ENCODE measurements at regions not wholly inside any gene's neighbourhood (a gene's known extent, or its start where the extent isn't known, plus 50 kb on each side); places are given as distances from the start of the nearest gene placed in this dataset.
"Not testable (repeated sequence)": the region's sequence is repeated elsewhere in the genome, so short reads cannot be mapped to it uniquely, and the experiment has no call there.

DNA sequence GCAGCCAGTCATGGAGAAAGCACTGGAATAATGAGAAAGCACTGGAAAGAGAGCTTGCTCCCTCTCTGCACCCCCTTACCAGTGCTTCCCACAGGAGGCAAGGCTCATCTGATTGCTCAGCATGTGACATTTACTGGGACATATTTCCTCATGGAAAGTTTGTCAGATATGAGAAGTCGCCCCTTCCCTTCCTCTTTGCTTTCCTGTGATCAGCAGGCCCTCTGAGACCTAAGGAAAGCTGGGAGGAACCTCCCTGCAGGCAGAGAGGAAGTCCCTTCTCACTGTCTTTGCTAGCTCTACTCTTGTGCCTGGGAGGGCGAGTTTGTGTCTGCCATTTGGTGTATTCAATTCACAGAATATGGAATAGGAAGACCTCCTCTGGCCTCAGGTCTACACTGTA is 283.8 kb downstream of the ALDH8A1 start:
- DNase-seq = no peak

DNA sequence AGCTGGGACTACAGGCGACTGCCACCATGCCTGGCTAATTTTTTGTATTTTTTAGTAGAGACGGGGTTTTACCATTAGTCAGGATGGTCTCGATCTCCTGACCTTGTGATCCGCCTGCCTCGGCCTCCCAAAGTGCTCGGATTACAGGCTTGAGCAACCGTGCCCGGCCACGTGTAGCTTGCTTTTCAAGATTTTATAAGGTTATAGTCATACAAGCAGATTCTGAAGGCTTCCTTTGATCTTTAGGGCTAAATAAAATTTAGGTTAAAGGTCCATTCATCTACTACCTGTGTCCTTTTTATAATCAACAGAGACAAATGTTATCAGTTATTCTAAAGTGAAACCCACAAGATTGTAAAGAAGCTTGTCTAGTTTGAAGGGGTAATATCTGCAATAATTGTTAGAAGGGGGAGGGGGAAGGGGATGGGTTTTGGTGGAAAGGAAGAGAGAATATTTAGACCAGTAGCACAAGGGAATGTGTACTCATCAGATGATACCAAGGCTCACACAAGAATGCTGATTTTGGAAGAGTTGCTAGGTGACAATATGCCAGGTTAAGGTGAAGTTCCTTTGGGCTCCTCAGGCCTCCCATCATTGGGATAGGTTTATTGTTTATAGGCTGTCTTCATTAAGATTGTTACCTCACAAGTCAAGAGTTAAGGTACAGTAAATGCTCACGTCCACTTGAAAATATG is 284.7 kb downstream of the ALDH8A1 start:
- DNase-seq = no peak

- no peak for DNase-seq
These were observed 285.9 kb downstream of the ALDH8A1 start for GRCh38 chr6:134663800-134664535.

GRCh38 chr6:134663356-134663755 is 286.5 kb downstream of the ALDH8A1 start:
- DNase-seq = no peak

DNA sequence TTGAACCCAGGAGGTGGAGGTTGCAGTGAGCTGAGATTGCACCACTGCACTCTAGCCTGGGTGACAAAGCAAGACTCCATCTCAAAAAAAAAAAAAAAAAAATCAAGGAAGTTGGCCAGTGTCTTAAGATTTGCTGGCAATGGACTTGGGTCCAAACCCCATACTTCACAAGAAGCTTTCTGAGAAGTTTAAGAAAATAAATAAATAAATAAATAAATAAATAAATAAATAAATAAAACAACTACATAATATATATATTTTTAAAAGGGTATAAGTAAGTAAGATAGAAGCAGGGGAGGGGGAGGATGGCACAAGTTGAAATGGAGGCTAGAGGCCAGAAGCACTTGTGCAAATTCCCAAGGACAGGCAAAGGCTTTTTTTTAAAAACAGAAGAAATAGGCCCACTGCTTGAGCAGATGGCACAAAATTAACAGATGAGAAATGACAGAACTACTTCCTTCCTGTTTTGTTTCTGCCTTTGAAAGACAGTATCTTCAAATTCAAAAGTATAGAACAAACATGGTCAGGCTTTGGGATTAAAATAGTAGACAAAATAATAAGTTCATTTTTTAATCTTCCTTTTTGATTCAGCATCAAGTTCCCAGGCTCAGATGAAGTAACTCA is 287.7 kb downstream of the ALDH8A1 start:
- no peak for DNase-seq

DNA sequence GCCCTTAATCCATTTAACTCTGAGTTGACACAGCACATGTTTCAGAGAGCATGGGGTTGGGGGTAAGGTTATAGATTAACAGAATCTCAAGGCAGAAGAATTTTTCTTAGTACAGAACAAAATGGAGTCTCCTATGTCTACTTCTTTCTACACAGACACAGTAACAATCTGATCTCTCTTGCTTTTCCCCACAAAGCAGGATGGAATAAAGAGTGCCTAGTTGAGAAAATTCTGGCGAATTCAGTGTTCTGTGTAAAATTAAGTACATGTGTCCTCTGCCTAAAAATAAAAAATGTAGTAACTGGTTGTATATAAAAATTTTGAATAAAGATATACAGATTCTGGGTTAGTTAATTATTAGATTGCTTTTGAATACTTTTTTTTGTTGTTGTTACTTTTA is 290.0 kb downstream of the ALDH8A1 start:
- not testable (repeated sequence) for DNase-seq

DNA sequence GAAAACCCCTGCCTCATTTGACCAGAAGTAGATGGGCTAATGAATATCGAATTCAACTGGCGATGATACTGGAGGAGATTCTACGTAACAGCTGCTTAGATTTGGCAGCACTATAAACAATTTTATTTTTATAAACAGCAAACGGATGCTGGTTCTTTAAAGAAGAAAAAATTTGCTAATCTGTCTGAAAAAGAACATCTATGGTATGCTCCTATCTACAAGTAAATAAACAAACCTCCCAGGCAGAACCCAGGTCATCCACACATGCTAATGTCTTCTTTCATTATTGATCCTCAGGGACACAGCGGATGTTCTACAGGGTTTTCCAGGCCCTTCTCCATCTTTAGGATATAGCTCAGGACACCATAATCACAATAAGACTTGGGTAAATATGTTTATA is 291.3 kb downstream of the ALDH8A1 start:
- no peak for DNase-seq

DNA sequence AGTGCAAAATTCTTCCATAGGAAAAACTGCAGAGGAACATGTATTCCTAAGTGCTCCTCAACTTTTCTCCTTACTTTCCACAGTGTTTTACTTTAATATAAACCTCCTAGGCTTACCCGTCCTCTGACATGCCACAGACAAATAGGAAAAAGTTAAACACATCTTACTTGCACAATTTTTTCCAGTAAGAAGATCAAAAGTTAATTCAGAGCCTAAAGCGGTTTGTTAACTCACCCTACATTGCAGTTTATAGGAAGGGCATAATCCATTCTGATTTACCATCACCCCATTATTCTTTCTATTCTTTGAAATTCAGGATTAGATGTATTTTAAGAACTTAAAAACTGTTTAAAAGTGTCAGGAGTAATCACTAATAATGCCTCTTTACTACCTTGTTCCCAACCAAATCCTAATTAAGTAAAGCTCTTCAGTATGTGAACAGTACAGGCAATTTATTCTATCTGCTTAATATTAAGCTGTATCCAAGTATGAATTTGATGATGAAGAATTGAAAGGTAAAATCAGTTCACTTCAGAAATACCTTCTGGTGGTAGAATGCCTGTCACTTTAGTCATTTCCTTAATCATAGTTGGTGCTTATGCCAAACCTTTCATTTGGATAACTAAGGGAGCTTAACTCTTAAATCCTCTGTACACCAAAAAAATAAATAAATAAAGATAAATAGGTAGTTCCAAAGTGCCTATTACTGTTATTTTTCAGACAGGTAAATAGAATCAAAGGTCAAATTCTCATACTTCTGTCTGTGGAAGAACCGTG is 292.0 kb downstream of the ALDH8A1 start:
- DNase-seq = no peak

DNA sequence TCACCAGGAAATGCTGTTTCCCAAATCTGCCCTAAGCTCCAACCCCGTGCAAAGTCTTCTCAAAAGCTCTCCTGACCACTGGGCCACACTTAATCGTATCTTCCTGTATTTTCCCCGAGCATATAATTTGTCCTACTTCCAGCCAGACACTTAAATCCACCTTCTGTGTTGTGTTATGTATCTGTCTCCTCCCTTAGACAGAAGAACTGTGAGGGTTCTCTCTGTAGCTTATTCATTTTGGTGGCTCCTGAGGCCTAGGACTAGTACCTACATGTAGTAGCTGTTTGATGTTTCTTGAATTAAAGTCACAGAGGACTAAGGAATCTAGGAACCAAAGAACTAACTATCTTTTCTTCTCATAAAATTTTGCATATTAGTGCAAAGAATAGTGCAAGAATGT is 292.6 kb downstream of the ALDH8A1 start:
- DNase-seq = no peak

- no peak for DNase-seq
These were observed 295.1 kb downstream of the ALDH8A1 start for GRCh38 chr6:134654751-134655150.

DNA sequence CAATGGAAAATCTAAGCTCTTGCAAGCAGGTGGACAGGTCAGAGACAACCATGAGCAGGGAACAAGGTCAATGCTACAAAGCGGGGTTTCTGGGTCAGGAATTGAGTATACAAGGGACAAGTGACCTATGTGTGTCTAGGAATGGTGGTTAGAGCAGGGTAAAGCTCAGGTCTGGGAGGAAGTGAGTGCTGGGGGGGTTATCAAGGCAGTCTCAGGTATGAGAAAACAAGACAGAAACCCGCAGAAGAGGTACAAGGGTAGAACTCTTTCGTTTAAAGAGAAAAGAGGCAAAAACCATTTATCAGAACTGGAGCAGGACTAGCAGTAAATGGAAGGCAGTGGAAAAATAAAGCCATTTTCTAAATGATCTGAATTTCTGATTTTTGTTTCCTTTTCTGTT is 298.4 kb downstream of the ALDH8A1 start:
- no peak for DNase-seq

GRCh38 chr6:134647861-134648260 is 302.0 kb downstream of the ALDH8A1 start:
- no peak for DNase-seq

DNA sequence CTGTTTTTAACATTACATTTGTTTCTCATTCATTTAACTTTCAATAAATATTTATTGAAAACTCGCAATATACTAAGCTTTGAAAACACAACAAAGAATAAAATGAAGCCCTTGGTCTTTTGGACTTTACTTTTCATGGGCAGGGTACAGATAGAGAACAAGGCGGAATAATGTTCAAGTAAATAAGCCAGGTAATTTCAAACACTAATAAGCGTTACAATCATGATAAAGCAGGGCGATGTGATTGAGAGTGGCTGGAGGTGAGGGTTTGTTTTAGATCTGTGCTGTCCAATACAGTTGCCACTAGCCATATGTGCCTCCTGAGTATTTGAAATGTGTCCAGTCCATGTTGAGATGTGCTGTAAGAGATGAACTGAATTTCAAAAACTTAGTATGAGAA is 307.1 kb downstream of the ALDH8A1 start:
- no peak for DNase-seq

- no peak for DNase-seq
These were observed 307.6 kb downstream of the ALDH8A1 start for GRCh38 chr6:134642279-134642678.

GRCh38 chr6:134640975-134641429 is 308.9 kb downstream of the ALDH8A1 start:
- peak; percentile 82 for DNase-seq

DNA sequence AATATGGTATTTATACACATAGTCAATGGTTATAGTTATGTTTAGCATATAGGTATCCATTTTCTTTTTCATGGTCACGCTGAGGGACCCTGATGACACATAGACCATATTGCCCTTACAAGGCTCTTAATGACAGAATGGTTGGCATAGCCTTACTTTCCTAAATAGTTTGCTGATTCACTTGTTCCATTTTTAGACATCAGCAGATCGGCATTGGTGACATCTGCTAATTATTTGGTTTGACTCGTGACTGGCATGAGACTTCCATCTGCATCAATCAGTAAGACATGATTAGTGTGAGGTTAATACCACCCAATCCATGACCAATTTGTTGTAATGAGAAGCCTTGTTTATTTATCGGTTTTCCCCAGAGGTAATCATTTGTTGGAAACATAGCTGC is 309.7 kb downstream of the ALDH8A1 start:
- DNase-seq = no peak

DNA sequence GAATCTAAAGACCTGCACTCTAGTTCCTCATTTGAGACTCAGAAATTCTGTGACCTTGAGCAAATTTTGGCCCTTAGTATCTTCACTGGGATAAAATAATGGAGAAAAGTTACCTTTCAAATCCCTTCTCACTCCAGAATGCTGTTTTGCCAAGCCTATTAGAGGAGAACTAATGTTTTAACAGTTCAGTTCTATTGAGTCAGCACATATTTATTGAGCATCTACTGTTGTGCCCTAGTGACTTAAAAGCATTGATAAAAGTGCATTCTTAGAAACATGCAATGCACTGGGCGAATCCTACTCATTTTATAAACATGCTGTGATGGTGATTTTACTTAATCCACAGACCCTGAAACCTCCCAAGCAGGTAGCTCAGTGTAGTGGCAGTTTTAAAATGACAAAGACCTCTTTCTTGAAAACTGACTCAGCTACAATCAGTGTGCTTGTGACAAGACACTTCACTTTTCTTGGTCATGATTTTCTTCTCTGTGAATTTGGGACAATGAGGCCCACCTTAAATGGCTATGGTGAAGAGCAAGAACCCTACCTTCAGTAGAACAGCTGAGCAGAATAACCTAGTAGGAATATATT is 312.0 kb downstream of the ALDH8A1 start:
- peak; percentile 54 for DNase-seq

DNA sequence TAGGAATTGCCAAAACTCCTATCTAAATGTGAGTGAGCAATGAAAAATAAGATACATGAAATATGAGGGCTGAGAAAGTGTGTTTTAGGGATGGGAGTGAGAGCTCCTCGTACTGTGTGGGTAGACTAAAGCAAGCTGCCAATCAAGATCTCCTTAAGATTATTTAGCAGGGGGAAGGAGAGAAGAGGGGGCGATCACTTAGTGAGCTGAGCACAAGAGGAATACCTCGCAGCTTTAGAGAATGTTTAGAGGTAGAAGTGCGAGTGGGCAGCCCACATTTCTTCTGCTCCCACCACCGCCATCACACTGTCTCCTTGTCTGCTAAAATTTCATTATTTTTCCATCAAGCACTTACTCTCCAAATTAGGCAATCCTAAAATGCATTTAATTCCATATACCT is 312.6 kb downstream of the ALDH8A1 start:
- no peak for DNase-seq

GRCh38 chr6:134636186-134636799 is 313.6 kb downstream of the ALDH8A1 start:
- no peak for DNase-seq

DNA sequence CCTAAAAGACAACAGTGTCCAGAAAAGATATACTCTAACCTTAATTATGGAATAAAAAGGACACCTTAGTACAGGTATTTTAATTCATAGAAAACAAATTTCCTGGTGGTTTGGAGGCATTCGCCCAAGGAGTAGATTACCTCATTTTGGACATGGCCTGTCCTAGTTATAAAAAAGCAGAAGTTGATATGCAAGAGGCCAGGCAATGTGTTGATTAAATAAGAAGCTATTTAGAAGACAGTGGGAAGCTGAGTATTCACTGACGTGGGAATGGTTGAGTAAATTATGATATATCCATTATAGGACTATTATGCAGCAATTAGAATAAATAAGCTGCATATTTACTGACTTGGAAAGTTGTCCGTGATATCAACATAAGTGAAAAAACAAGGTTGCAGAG is 314.9 kb downstream of the ALDH8A1 start:
- no peak for DNase-seq

DNA sequence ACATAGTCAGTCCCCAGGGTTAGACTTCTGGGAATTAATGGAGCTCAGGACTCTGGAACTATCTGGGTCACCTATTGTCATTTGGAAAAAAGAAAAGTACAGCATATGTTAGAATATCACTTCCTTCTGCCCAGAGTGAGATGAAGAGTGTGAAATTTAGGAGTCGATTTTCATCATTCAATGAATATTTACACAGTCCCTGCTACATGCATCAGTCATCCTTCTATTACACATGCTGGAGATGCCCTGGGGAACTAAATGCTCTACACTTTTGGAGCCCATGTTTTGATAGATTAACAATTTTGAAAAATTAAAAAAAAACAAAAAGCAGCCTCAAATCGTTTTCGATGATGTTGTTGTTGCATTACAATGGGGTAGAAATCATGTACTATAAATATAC is 315.4 kb downstream of the ALDH8A1 start:
- DNase-seq = no peak
